RPMI8226 (cell line): ENCODE measurements at regions not wholly inside any gene's neighbourhood (a gene's known extent, or its start where the extent isn't known, plus 50 kb on each side); places are given as distances from the start of the nearest gene placed in this dataset.

Experiments used
- DNase-seq: peaks from one replicate; pipeline ENCODE4 v3.0.0-alpha.2; 2015

GRCh38 chr3:46089237-46090011 is 62.1 kb upstream of the XCR1 start:
- DNase-seq, result peak; percentile 51

- DNase-seq, result peak; percentile 71
Observed at GRCh38 chr3:46087871-46088270, 60.6 kb upstream of the XCR1 start.

GRCh38 chr3:46086986-46087385 is 59.7 kb upstream of the XCR1 start:
- DNase-seq, result no peak

GRCh38 chr3:46086083-46086437 is 58.8 kb upstream of the XCR1 start:
- DNase-seq, result no peak

GRCh38 chr3:46085421-46086082 is 58.3 kb upstream of the XCR1 start:
- DNase-seq, result peak; percentile 48

GRCh38 chr3:46083956-46084355 is 56.7 kb upstream of the XCR1 start:
- DNase-seq, result no peak

- no peak for DNase-seq
Observed at GRCh38 chr3:46082849-46083248, 55.6 kb upstream of the XCR1 start.

GRCh38 chr3:46082021-46082420 is 54.7 kb upstream of the XCR1 start:
- DNase-seq, result no peak

GRCh38 chr3:46080969-46081345 is 53.7 kb upstream of the XCR1 start:
- DNase-seq, result no peak

GRCh38 chr3:46080124-46080968 is 53.1 kb upstream of the XCR1 start:
- DNase-seq, result no peak

- DNase-seq, result peak; percentile 95
Observed at GRCh38 chr3:46078712-46079400, 51.6 kb upstream of the XCR1 start.
